Neural progenitor cell (in vitro differentiated cells): ENCODE measurements at regions not wholly inside any gene's neighbourhood (a gene's known extent, or its start where the extent isn't known, plus 50 kb on each side); places are given as distances from the start of the nearest gene placed in this dataset.

Source experiments
- CTCF ChIP-seq: fragments of 200-600 bp; sonication (generic); IDR thresholded peaks from 2 replicates; pipeline ENCODE4 v1.5.1; 2017; ENCODE audit warnings: antibody characterized with exemption, mild to moderate bottlenecking
- EZH2 ChIP-seq: fragments of 200-600 bp; sonication (generic); IDR thresholded peaks from 2 replicates; pipeline ENCODE4 v1.6.1; 2017; ENCODE audit warnings: antibody characterized with exemption, mild to moderate bottlenecking, moderate library complexity

DNA sequence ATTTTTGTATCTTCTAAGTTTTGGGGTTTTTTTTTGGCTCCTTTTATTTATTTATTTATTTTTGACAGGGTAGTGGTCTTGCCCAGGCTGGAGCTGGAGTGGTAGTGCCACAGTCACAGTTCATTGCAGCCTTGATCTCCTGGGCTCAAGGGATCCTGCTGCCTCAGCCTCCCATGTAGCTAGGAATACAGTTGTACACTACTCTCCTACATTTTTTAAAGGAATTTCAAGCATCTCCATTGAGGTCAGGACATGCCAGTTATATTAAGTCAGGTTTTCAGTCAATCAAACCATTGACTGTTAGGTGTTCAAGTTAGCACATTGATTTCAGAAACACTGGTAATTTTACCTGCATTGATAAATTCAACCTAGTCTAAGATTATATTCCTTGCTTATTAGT is 480.5 kb upstream of the SPRY2 start:
- TF ChIP-seq CTCF (no peak), EZH2 (no peak)
